PC-3 (cell line): ENCODE measurements at regions not wholly inside any gene's neighbourhood (a gene's known extent, or its start where the extent isn't known, plus 50 kb on each side); places are given as distances from the start of the nearest gene placed in this dataset.

Experiments used
- ATAC-seq: fragments of 200-7000 bp; cut with Tn5 transposase; 2 replicates; pipeline ENCODE4 v1.9.1; 2020; ENCODE audit warnings: mild to moderate bottlenecking, moderate library complexity
- BruUV-seq: library from RNA; stranded (reverse); fragments of 400-500 nt; replicated peaks from 2 replicates; lab custom pipeline; 2021; lab: Mats Ljungman, UMichigan
- CTCF ChIA-PET: fragments of 300-600 bp; sonication (Branson Sonifier 250); formaldehyde crosslinking; loops from one replicate; lab custom pipeline; 2022; ENCODE audit warnings: antibody characterized with exemption; lab: Charles Lee
- POLR2A ChIA-PET: fragments of 300-600 bp; sonication (Branson Sonifier 250); formaldehyde crosslinking; loops from one replicate; lab custom pipeline; 2022; ENCODE audit warnings: antibody characterized with exemption; ENCODE audit not compliant: unreplicated experiment; lab: Charles Lee
- DNase-seq: peaks from one replicate; pipeline ENCODE4 v3.0.0-alpha.2; 2015
- H2AFZ ChIP-seq: fragments of 300-600 bp; sonication (generic); 2 replicates; pipeline ENCODE4 v1.6.0; 2016; ENCODE audit warnings: antibody characterized with exemption, low read length
- H3F3A ChIP-seq: fragments of 300-600 bp; sonication (generic); one replicate; pipeline ENCODE4 v1.6.0; 2017; ENCODE audit warnings: antibody characterized with exemption, low read length, control low read depth, mild to moderate bottlenecking; ENCODE audit not compliant: unreplicated experiment
- H3K27ac ChIP-seq: fragments of 300-600 bp; sonication (generic); 2 replicates; pipeline ENCODE4 v1.5.1; 2016; ENCODE audit warnings: mild to moderate bottlenecking, low read length
- H3K27me3 ChIP-seq: fragments of 300-600 bp; sonication (generic); 2 replicates; pipeline ENCODE4 v1.6.1; 2016; ENCODE audit warnings: low read length, mixed read lengths
- H3K36me3 ChIP-seq: fragments of 300-600 bp; sonication (generic); 2 replicates; pipeline ENCODE4 v1.6.1; 2016; ENCODE audit warnings: low read depth, mixed run types, low read length, mixed read lengths
- H3K4me1 ChIP-seq: fragments of 300-600 bp; sonication (generic); 2 replicates; pipeline ENCODE4 v1.5.1; 2016; ENCODE audit warnings: low read length; ENCODE audit not compliant: insufficient read depth
- H3K4me2 ChIP-seq: fragments of 300-600 bp; sonication (generic); 2 replicates; pipeline ENCODE4 v1.6.0; 2016; ENCODE audit warnings: low read length
- H3K4me3 ChIP-seq: fragments of 300-600 bp; sonication (generic); 2 replicates; pipeline ENCODE4 v1.5.1; 2016; ENCODE audit warnings: mild to moderate bottlenecking, low read length, mixed read lengths
- H3K79me2 ChIP-seq: fragments of 300-600 bp; sonication (generic); 2 replicates; pipeline ENCODE4 v1.6.1; 2017; ENCODE audit warnings: low read length, mixed read lengths
- H3K9ac ChIP-seq: fragments of 300-600 bp; sonication (generic); 2 replicates; pipeline ENCODE4 v1.6.0; 2016; ENCODE audit warnings: mild to moderate bottlenecking, low read length
- H3K9me2 ChIP-seq: fragments of 300-600 bp; sonication (generic); replicated peaks from 2 replicates; pipeline ENCODE4 v1.6.1; 2016; ENCODE audit warnings: mixed run types, low read length, mixed read lengths
- H3K9me3 ChIP-seq: fragments of 300-600 bp; sonication (generic); 2 replicates; pipeline ENCODE4 v1.6.1; 2016; ENCODE audit warnings: low read length, mixed read lengths
- H4K20me1 ChIP-seq: fragments of 300-600 bp; sonication (generic); 2 replicates; pipeline ENCODE4 v1.6.1; 2016; ENCODE audit warnings: low read length, mixed read lengths
- EZH2 ChIP-seq: fragments of 300-600 bp; sonication (generic); IDR thresholded peaks from one replicate; pipeline ENCODE4 v1.6.1; 2017; ENCODE audit warnings: antibody characterized with exemption, mild to moderate bottlenecking, low read length; ENCODE audit not compliant: unreplicated experiment
- EZH2phosphoT487 ChIP-seq: fragments of 300-600 bp; sonication (generic); IDR thresholded peaks from 2 replicates; pipeline ENCODE4 v1.6.1; 2018; ENCODE audit warnings: mild to moderate bottlenecking, antibody characterized with exemption, low read length, borderline replicate concordance
- intact Hi-C: fragments of 100-400 bp; cut with micrococcal nuclease; formaldehyde crosslinking; loops from 2 replicates; pipeline ENCODE4 v1.9.0; 2023
- TF ChIP-seq, protein P1 (sequence below): fragments of 300-600 bp; sonication (generic); conservative IDR thresholded peaks from 2 replicates; pipeline ENCODE4 v1.5.1; 2017; ENCODE audit warnings: antibody characterized with exemption, low read depth, mild to moderate bottlenecking, low read length

DNA sequence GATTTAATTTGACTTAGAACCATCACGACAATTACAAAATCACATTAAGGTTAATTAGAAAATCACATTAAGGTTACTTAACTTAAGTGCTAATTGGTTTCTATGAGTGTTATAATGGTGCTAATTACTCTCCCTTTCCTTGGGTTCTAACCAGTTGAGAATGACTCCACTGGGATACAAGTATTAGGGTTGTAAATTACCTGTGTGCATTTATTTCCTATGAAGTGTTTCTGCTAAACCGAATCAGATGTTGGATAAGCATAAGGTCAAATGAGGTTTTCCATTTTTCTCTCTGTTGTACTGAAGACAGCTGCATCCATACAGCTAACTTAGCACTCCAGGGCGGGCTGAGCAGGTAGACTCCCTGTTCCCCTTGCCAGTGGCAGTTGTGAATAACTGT lies 610.3 kb upstream of the TMPRSS15 start:
- intact Hi-C loops, result no loop called here
- no peak overlapping the region for H3K4me3 ChIP-seq
- no peaks in the 10 kb centered on the region for H4K20me1 ChIP-seq
- H2AFZ ChIP-seq, result no peak overlapping the region
- no peaks in the 10 kb centered on the region for H3K36me3 ChIP-seq
- no peaks in the 10 kb centered on the region for H3K4me1 ChIP-seq
- TF ChIP-seq, protein P1, sequence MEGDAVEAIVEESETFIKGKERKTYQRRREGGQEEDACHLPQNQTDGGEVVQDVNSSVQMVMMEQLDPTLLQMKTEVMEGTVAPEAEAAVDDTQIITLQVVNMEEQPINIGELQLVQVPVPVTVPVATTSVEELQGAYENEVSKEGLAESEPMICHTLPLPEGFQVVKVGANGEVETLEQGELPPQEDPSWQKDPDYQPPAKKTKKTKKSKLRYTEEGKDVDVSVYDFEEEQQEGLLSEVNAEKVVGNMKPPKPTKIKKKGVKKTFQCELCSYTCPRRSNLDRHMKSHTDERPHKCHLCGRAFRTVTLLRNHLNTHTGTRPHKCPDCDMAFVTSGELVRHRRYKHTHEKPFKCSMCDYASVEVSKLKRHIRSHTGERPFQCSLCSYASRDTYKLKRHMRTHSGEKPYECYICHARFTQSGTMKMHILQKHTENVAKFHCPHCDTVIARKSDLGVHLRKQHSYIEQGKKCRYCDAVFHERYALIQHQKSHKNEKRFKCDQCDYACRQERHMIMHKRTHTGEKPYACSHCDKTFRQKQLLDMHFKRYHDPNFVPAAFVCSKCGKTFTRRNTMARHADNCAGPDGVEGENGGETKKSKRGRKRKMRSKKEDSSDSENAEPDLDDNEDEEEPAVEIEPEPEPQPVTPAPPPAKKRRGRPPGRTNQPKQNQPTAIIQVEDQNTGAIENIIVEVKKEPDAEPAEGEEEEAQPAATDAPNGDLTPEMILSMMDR, result no peak
- TF ChIP-seq EZH2phosphoT487, result no peak
- no peak for TF ChIP-seq EZH2
- H3K27me3 ChIP-seq, result no peaks in the 10 kb centered on the region; the same call in 1 of the 2 replicates
- DNase-seq, result no peak
- ChIA-PET POLR2A (no interaction called here), CTCF (no interaction called here)
- no peaks in the 10 kb centered on the region for H3K9me2 ChIP-seq
- H3K27ac ChIP-seq, result no peak overlapping the region
- H3F3A ChIP-seq, result no peaks in the 10 kb centered on the region
- H3K4me2 ChIP-seq, result no peak overlapping the region
- BruUV-seq, result no TSS peak
- H3K9me3 ChIP-seq, result no peaks in the 10 kb centered on the region
- no peaks in the 10 kb centered on the region for H3K79me2 ChIP-seq
- no peak overlapping the region for H3K9ac ChIP-seq
- ATAC-seq, result no peak

DNA sequence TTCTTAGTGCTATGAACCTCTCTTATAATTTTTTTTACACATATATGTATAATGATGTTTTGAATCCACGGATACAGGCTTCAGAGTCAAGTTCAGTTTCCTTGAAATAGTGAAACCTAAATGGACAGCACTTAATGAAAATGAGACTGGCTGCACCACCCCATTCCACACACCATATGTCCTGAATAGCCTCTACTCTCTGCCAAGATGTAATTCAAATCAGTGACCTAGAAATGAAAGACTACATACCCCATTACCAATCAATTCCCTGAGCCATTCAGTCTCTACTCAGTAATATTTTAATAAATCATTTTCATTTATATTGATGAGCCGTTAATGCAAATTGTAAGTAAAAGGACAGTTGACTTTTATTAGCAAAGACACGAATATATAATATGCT lies 614.9 kb upstream of the TMPRSS15 start:
- no peak for ATAC-seq
- BruUV-seq, result no TSS peak

DNA sequence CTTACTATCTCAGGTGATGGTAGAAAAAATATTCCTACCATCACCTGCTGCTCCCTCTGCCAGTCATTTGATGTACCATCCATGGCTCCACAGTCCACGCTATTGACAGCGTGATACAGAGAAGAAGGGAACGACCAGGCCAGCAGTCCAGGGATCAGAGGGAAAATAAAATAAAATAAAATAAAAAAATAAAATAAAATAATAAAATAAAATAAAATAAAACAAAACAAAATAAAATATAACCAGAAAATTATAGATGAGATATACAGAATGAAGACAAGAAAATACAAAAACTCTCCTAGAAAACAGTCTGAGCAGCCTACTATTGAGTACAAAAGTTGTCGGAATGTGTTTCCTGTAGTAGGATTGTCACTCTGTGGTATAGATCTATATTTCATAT lies 619.4 kb upstream of the TMPRSS15 start:
- DNase-seq (no peak), ATAC-seq (no peak)
- H3K4me1 ChIP-seq, result no peaks in the 10 kb centered on the region
- CTCF ChIA-PET, result no interaction called here
- no peak for TF ChIP-seq EZH2phosphoT487
- TF ChIP-seq, protein P1, result no peak
- no peak for TF ChIP-seq EZH2
- intact Hi-C loops, result no loop called here
- no peak overlapping the region for H3K9ac ChIP-seq
- BruUV-seq, result no TSS peak
- no peak overlapping the region for H3K4me2 ChIP-seq
- POLR2A ChIA-PET, result no interaction called here
- H3F3A ChIP-seq, result no peaks in the 10 kb centered on the region
- 0 out of 2 replicates have a peak, but pooled peaks cover 15% of the 10 kb centered on the region for H3K27me3 ChIP-seq
- no peaks in the 10 kb centered on the region for H3K36me3 ChIP-seq
- no peak overlapping the region for H3K4me3 ChIP-seq
- no peaks in the 10 kb centered on the region for H4K20me1 ChIP-seq
- no peaks in the 10 kb centered on the region for H3K79me2 ChIP-seq
- no peak overlapping the region for H2AFZ ChIP-seq
- no peaks in the 10 kb centered on the region for H3K9me2 ChIP-seq
- H3K9me3 ChIP-seq, result no peaks in the 10 kb centered on the region
- H3K27ac ChIP-seq, result no peak overlapping the region

More for the DNA sequence above, 614.9 kb upstream of the TMPRSS15 start:
- TF ChIP-seq EZH2, result no peak
- TF ChIP-seq, protein P1, result no peak
- TF ChIP-seq EZH2phosphoT487, result no peak
- Histone ChIP-seq H3F3A (no peaks in the 10 kb centered on the region), H3K9ac (no peak overlapping the region), H3K27ac (no peak overlapping the region), H3K4me3 (no peak overlapping the region), H3K9me3 (no peaks in the 10 kb centered on the region), H3K27me3 (peaks cover 5% of the 10 kb centered on the region; the same call in 1 of the 2 replicates), H3K4me1 (no peaks in the 10 kb centered on the region), H3K79me2 (no peaks in the 10 kb centered on the region), H3K9me2 (no peaks in the 10 kb centered on the region), H4K20me1 (no peaks in the 10 kb centered on the region), H3K4me2 (no peak overlapping the region), H3K36me3 (no peaks in the 10 kb centered on the region), H2AFZ (no peak overlapping the region)
- CTCF ChIA-PET, result no interaction called here
- DNase-seq, result no peak
- intact Hi-C loops, result no loop called here
- POLR2A ChIA-PET, result no interaction called here
